DMS53 treated with DMSO at 0.1 percent for 48 hours (cell line): ENCODE measurements at regions not wholly inside any gene's neighbourhood (a gene's known extent, or its start where the extent isn't known, plus 50 kb on each side); places are given as distances from the start of the nearest gene placed in this dataset.

Experiments used
- DNase-seq: peaks from one replicate; lab custom pipeline; 2025; ENCODE audit not compliant: unreplicated experiment; lab: John Stamatoyannopoulos, UW

GRCh38 chr9:135335691-135336181, 143.8 kb upstream of the PPP1R26 start:
- DNase-seq: no peak

DNA sequence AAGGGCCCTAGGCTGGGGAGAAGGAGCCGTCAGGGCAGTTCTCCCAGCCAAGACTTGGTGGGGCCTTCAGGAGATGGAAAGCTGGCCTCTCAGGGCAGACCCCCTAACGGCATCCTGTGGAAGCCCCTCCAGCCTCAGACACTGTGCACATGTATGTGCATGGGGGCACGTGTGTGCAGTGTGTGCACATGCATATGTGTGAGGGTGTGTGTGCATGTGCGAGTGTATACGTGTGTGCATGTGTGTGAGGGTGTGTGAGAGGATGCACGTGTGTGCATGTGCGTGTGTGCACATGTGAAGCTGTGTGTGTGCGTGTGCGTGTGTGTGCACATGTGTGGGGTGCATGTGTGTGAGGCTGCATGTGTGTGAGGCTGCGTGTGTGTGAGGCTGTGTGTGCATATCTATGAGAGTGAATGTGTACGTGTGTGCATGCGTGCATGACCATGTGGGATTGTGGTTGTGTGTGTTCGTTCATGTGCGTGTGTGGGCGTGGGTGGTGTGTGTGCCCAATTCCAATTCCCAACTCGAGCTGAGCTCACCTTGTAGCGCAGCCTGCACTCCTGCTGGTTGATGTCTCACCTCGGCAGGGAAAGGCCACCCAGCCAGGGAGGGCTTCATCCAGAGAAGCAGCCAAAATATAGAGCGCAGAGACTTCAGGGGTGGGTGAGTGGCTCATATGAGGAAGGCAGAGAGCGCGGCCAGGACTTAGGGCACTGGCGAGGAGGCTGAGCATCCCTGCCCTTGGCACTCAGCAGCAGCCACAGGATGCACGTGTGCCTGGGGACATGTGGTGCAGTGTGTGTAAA, 142.7 kb upstream of the PPP1R26 start:
- no peak for DNase-seq

- DNase-seq: no peak
Measured at GRCh38 chr9:135338546-135338945, 141.0 kb upstream of the PPP1R26 start.

DNA sequence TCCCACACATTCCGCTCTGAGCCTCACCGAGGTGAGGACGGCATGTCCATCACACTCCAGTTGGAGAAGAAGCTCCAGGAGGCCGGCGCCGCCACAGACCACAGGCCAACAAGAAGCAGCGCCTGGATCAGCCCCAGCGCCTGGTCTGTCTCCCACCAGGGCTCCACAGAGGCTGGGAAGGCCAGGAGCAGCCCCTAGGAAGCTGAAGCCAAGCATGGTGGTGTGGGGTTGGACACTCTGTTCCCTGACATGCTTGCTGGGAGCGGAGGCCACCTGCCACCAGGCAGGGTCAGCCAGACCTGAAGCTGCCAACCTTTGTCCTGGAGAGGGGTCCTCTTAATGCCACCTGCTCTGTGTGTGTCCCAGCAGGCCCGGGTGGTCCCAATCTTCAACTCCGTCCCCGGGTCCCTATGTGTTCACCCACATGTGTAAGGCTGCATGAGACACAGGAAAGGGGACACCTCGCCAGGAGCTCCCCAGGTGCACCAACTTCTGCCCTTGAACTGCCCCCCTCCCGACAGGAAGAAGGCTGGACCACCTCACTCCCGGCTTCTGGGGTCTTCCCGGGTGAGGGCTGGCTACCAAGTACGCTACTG, 140.1 kb upstream of the PPP1R26 start:
- DNase-seq: no peak

DNA sequence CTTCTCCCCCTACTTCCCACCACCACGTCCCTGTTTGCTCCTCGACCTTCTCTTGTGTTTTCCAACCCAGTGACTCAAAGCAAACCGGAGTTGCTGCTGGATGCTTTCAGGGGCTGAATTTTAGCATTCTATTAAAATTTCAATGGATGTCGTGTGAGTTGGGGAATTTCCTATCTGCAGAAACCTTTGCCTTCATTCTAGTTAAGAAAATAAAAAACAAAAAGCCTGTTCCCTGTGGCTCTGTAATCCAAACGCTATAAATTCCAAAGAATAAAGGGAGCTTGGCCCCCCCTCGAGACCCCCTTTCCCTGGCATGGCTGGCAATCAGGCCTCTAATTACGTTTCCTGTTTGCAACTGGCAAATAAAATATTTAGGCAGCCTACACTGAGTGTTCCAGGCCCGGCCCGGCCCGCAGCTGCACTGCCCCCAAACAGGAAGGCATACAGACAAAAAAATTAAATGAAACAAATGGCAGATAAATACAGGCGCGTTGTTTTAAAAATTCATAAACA, 139.4 kb upstream of the PPP1R26 start:
- no peak for DNase-seq

DNA sequence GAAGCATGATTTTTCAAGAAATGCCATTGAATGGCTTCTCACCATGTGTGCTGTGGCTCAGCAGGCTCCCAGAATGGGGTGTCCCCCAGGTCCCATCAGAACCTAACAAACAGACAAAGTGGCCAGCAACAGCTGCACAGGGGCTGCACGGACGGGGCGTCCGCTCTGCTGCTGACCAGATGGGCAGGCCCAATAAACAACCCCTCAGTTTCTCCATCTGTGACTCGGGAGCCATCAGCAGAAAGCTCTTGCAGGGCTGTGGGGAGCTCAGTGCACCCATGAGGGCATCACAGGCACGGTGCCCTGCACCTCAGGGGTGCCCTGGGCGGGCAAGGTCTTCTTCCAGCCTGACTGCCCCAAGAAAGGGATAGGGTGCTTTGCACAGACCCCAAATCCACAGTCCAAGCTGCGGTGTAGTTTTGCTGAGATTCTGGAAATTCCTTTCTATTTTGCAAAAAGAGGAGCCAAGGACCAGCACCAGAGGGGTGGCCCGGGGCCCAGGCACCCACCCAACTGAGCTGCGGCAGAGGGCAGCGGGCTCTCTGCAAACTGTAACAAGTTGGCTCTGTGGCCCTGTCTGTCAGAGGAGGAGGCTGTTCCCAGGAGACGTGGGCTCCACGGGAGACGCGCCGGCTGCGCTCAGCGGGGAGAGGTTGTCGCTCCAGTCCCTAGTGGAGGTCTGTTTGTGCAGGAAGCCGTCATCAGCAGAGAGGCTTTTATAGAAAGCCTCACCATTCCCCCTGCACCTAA, 138.7 kb upstream of the PPP1R26 start:
- no peak for DNase-seq

DNA sequence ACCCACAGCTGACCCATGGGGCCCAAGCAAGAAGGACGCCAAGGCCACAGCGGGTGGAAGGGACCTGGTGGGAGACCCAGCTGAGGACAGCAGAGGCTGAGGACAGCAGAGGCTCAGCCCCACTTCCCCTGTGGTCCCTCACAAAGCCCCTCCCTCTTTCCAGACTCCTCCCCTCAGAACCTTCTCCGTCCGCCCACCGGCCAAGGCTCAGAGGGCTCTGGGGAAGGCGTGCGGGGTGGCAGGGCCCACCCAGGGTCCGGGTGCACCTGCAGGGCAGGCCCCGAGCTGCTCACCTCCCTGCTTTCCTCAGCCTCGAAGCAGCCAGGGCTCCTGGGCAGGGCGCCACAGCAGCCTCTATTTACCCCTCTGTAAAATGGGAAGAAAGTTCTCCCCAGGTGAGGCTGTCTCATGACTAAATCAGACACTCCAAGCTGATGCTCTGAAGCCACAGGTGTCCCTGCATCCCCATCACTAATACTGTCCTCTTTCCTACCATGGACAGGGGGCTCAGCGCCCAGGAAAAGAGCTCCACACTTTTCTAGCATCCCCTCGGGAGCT, 137.9 kb upstream of the PPP1R26 start:
- DNase-seq: no peak

GRCh38 chr9:135342206-135343130, 137.1 kb upstream of the PPP1R26 start:
- DNase-seq: no peak

- no peak for DNase-seq
Measured at GRCh38 chr9:135343136-135343535, 136.4 kb upstream of the PPP1R26 start.

GRCh38 chr9:135343837-135344522, 135.6 kb upstream of the PPP1R26 start:
- DNase-seq: no peak

DNA sequence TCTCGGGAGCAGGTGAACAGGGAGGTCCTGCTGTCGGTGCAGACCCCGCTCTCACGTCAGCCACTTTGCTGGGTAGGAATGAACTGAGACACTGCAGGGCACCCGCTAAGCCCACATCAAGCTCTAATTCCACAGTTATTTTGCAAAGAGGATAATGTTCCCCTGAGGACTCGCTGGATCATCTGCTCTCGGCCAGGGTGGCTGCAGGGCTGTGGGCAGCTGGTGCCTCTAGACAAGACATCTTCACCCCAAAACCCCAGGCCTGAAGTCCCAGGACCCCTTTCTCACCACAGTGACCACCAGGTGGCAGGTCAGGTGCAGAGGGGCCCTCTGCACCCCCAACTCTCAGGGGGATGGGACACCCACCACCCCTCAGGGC, 135.1 kb upstream of the PPP1R26 start:
- DNase-seq: no peak

GRCh38 chr9:135344915-135345500, 134.6 kb upstream of the PPP1R26 start:
- no peak for DNase-seq

DNA sequence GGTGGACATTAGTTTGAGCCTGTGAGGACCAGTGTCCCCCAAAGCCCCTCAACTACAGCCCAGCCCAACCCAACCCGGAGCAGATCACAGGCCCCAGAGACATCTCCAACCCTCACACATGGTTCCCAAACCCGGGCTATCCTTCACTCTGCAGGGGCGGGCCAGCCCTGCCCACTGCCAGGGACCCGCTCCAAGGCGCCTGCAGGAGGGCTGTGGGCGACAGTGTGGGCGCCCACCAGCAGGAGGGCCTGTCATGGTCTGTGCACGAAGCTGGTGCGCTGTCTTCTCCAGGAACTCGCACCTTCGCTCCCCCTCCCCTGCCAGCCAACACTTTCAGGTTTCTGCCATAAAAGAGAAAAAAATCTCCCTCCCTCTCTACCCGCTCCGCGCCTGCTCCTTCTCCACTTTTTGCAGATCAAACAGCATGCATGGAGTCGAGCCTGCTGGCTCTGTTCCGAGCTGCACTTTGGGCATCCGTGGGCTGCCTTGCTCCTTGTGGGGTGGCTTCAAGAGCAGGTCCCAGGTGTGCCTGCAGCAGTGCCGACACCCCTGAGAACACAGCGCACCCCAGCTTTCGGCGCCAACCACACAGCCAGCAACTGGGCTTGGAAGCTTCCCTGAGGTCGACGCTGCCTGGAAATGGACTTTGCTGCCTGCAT, 133.7 kb upstream of the PPP1R26 start:
- DNase-seq: no peak

GRCh38 chr9:135346438-135347050, 133.0 kb upstream of the PPP1R26 start:
- no peak for DNase-seq

- DNase-seq: no peak
Measured at GRCh38 chr9:135347461-135347860, 132.1 kb upstream of the PPP1R26 start.

GRCh38 chr9:135348076-135348787, 131.3 kb upstream of the PPP1R26 start:
- DNase-seq: no peak

DNA sequence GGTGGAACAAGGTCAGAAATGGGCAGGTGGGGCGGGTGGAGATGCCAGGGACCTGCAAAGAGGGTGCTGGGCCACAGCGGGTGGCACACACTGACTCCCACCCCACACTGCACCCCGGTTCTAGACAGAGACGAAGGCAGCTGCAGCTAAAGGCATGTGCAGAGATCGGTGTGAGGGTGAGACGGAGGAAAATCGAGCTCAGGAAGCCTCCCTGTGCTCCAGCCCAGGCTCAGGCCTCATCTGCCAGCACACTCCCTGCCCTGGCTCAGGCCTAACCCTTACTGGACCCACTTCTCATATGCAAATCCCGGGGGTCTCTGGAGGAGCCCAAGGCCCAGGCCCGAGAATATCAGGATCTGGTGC, 130.8 kb upstream of the PPP1R26 start:
- DNase-seq: no peak
